Small intestine (tissue), 7 donors: ENCODE measurements at regions not wholly inside any gene's neighbourhood (a gene's known extent, or its start where the extent isn't known, plus 50 kb on each side); places are given as distances from the start of the nearest gene placed in this dataset.
A peak's percentile ranks its signal among the peaks of the same experiment; 100 is the strongest.
"Not testable (repeated sequence)": the region's sequence is repeated elsewhere in the genome, so short reads cannot be mapped to it uniquely, and the experiment has no call there.

Experiments
- DNase-seq, 2 donors: peaks; one replicate each; pipeline versions ENCODE4 v3.0.0 to v3.0.0-alpha.2; 2013
- FAIRE-seq: peaks from 2 replicates; lab custom pipeline; 2012; peaks lifted over from hg19 to GRCh38; lab: Jason Lieb, UNC
- H3K27ac ChIP-seq, 3 donors: one replicate each; pipeline ENCODE4 v1.5.1; 2013; ENCODE audit warnings: low read length in 2 of 3, mild to moderate bottlenecking in 2 of 3, control low read depth in 1 of 3, inconsistent platforms in 1 of 3, low read depth in 1 of 3, moderate library complexity in 1 of 3
- H3K27me3 ChIP-seq, 3 donors: one replicate each; pipeline ENCODE4 v1.6.1; 2013; ENCODE audit warnings: low read length in 3 of 3, inconsistent platforms in 1 of 3; ENCODE audit not compliant: control insufficient read depth in 3 of 3, insufficient read depth in 3 of 3
- H3K36me3 ChIP-seq, 3 donors: one replicate each; pipeline ENCODE4 v1.6.1; 2013; ENCODE audit warnings: low read length in 3 of 3, inconsistent platforms in 1 of 3, low read depth in 1 of 3, mild to moderate bottlenecking in 1 of 3, moderate library complexity in 1 of 3; ENCODE audit not compliant: control insufficient read depth in 3 of 3, insufficient read depth in 2 of 3
- H3K4me1 ChIP-seq, 3 donors: one replicate each; pipeline ENCODE4 v1.6.1; 2013; ENCODE audit warnings: low read length in 2 of 3, inconsistent platforms in 1 of 3, low read depth in 1 of 3, mild to moderate bottlenecking in 1 of 3, moderate library complexity in 1 of 3; ENCODE audit not compliant: control insufficient read depth in 3 of 3, insufficient read depth in 2 of 3
- H3K4me3 ChIP-seq, 3 donors: one replicate each; pipeline ENCODE4 v1.5.1; 2013; ENCODE audit warnings: low read length in 3 of 3, control low read depth in 1 of 3, inconsistent platforms in 1 of 3, low read depth in 1 of 3, mild to moderate bottlenecking in 1 of 3, moderate library complexity in 1 of 3
- H3K9me3 ChIP-seq, 2 donors: one replicate each; pipeline ENCODE4 v1.6.1; 2013; ENCODE audit warnings: low read depth in 1 of 2, low read length in 1 of 2; ENCODE audit not compliant: control insufficient read depth in 2 of 2, insufficient read depth in 1 of 2
- WGBS, 3 donors: extraction: QIAGEN DNeasy Blood & Tissue Kit; methylation state at CpG; one replicate each; pipeline ENCODE4 v1.1.7; 2013; 5-methylcytosine and 5-hydroxymethylcytosine counted together
- donor health status: healthy with polysubstance abuse.
- donor health status: control.
- donor health status: control.
- donor health status: Bipolar disorder and iron deficiency.
- donor health status: healthy.

GRCh38 chr11:67761211-67761610 is 86.8 kb upstream of the ALDH3B2 start:
- not testable (repeated sequence) for H3K9me3 ChIP-seq, DNase-seq, FAIRE-seq, H3K27me3 ChIP-seq, H3K36me3 ChIP-seq, H3K27ac ChIP-seq, H3K4me3 ChIP-seq
- WGBS, 3 donors: 49 to 75% (median 65%) methylated on average over 7 of the region's 7 CpGs
- peaks cover 0 to 24% (median 0%) of the 10 kb centered on the region in 3 donors for H3K4me1 ChIP-seq

- 65 to 83% (median 76%) methylated on average over 3 of the region's 3 CpGs for WGBS, 3 donors
- H3K4me3 ChIP-seq, H3K27ac ChIP-seq, DNase-seq, H3K9me3 ChIP-seq, H3K27me3 ChIP-seq, FAIRE-seq, H3K36me3 ChIP-seq: not testable (repeated sequence)
- peaks cover 0 to 24% (median 0%) of the 10 kb centered on the region in 3 donors for H3K4me1 ChIP-seq
Observed at GRCh38 chr11:67759321-67759720, 84.9 kb upstream of the ALDH3B2 start.

- peak in 1 of 2 donors; percentile 25 for DNase-seq
- H3K36me3 ChIP-seq, FAIRE-seq, H3K9me3 ChIP-seq, H3K27me3 ChIP-seq, H3K4me3 ChIP-seq: not testable (repeated sequence)
- Histone ChIP-seq H3K4me1 (peaks cover 0 to 24% (median 0%) of the 10 kb centered on the region in 3 donors), H3K27ac (peak overlapping the region in 1 of 3 donors; percentile 53)
- 75 to 81% (median 79%) methylated on average over 6 of the region's 6 CpGs for WGBS, 3 donors
Observed at GRCh38 chr11:67758467-67758866, 84.0 kb upstream of the ALDH3B2 start.

- WGBS, 3 donors: 21 to 36% (median 31%) methylated on average over 5 of the region's 5 CpGs
- peaks cover 0 to 24% (median 0%) of the 10 kb centered on the region in 3 donors for H3K4me1 ChIP-seq
- DNase-seq: peak; percentile 28 to 75
- not testable (repeated sequence) for H3K36me3 ChIP-seq, H3K4me3 ChIP-seq, FAIRE-seq, H3K9me3 ChIP-seq, H3K27me3 ChIP-seq
- peak overlapping the region in 1 of 3 donors; percentile 66 for H3K27ac ChIP-seq
Observed at GRCh38 chr11:67758009-67758408, 83.6 kb upstream of the ALDH3B2 start.

GRCh38 chr11:67753820-67754219 is 79.4 kb upstream of the ALDH3B2 start:
- not testable (repeated sequence) for H3K27ac ChIP-seq, H3K36me3 ChIP-seq, H3K9me3 ChIP-seq, FAIRE-seq, H3K27me3 ChIP-seq, DNase-seq, H3K4me3 ChIP-seq
- WGBS, 3 donors: 64 to 73% (median 65%) methylated on average over 4 of the region's 4 CpGs
- H3K4me1 ChIP-seq: peaks cover 0 to 17% (median 0%) of the 10 kb centered on the region in 3 donors

- Histone ChIP-seq H3K27ac (no peak overlapping the region), H3K36me3 (no peaks in the 10 kb centered on the region), H3K4me3 (no peak overlapping the region), H3K27me3 (no peaks in the 10 kb centered on the region), H3K9me3 (no peaks in the 10 kb centered on the region), H3K4me1 (no peaks in the 10 kb centered on the region)
- FAIRE-seq: no peak
- DNase-seq: no peak
- WGBS, 3 donors: 60 to 92% (median 85%) methylated on average over 11 of the region's 11 CpGs
Observed at GRCh38 chr11:67745181-67745726, 70.8 kb upstream of the ALDH3B2 start.

GRCh38 chr11:67744231-67744630 is 69.8 kb upstream of the ALDH3B2 start:
- FAIRE-seq, H3K4me3 ChIP-seq, H3K27ac ChIP-seq, H3K4me1 ChIP-seq, H3K36me3 ChIP-seq, H3K27me3 ChIP-seq, H3K9me3 ChIP-seq, DNase-seq: not testable (repeated sequence)
- WGBS, 3 donors: 79 to 86% (median 83%) methylated on average over 9 of the region's 9 CpGs

GRCh38 chr11:67738231-67738630 is 63.8 kb upstream of the ALDH3B2 start:
- not testable (repeated sequence) for H3K27me3 ChIP-seq, FAIRE-seq, H3K9me3 ChIP-seq, H3K4me1 ChIP-seq, DNase-seq, H3K36me3 ChIP-seq, H3K27ac ChIP-seq, H3K4me3 ChIP-seq
- 78 to 85% (median 80%) methylated on average over 10 to 12 of the region's 14 CpGs for WGBS, 3 donors

- not testable (repeated sequence) for H3K4me3 ChIP-seq, FAIRE-seq, DNase-seq, H3K4me1 ChIP-seq, H3K27ac ChIP-seq, H3K9me3 ChIP-seq, H3K36me3 ChIP-seq, H3K27me3 ChIP-seq
- WGBS, 3 donors: 73 to 88% (median 86%) methylated on average over 9 of the region's 9 CpGs
Observed at GRCh38 chr11:67737562-67738080, 63.2 kb upstream of the ALDH3B2 start.
